ENCODE measurements at regions not wholly inside any gene's neighbourhood (a gene's known extent, or its start where the extent isn't known, plus 50 kb on each side); places are given as distances from the start of the nearest gene placed in this dataset.

- TF ChIP-seq CTCF (IDR thresholded peaks at IDR 0.05; ENCODE audit: low read depth, low read length), result no peak
Observed at GRCh38 chr18:40685219-40685618, 1269.8 kb upstream of the PIK3C3 start.

GRCh38 chr18:40678318-40678717 is 1276.7 kb upstream of the PIK3C3 start:
- no peak for DNase-seq (ENCODE audit: low read depth in 2 of 2)
- H3K4me3 ChIP-seq (replicated peaks in 1 of 2; ENCODE audit: low read depth in 2 of 2, low read length in 2 of 2), result no peak overlapping the region
- TF ChIP-seq CTCF (IDR thresholded peaks at IDR 0.05; ENCODE audit: low read depth, low read length), result no peak

More at GRCh38 chr18:40685219-40685618, 1269.8 kb upstream of the PIK3C3 start:
- DNase-seq (ENCODE audit: low read depth in 2 of 2), result peak in 1 of 2 donors; percentile 42
- H3K4me3 ChIP-seq (replicated peaks in 1 of 2; ENCODE audit: low read depth in 2 of 2, low read length in 2 of 2), result no peak overlapping the region

DNA sequence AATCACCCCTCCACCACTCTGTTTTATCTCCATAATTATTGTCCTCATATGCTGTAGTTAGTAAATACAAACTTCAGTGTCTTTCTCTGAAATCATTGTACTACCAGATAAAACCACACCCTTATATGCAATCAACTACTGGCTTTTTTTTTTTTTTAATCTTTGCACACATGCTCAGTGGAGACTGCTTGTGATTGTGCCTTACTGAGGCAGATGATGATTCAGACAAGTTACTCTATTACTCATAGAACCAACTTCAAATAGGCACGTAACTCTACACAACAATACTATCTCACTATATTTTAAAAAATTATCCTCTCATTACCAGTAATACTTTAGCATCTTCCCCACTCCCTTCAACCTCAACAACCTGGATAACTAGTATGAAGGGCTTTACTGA is 1278.4 kb upstream of the PIK3C3 start:
- DNase-seq (ENCODE audit: low read depth in 2 of 2), result peak; percentile 5 to 46
- H3K4me3 ChIP-seq (replicated peaks in 1 of 2; ENCODE audit: low read depth in 2 of 2, low read length in 2 of 2), result no peak overlapping the region
- no peak for TF ChIP-seq CTCF (IDR thresholded peaks at IDR 0.05; ENCODE audit: low read depth, low read length)

DNA sequence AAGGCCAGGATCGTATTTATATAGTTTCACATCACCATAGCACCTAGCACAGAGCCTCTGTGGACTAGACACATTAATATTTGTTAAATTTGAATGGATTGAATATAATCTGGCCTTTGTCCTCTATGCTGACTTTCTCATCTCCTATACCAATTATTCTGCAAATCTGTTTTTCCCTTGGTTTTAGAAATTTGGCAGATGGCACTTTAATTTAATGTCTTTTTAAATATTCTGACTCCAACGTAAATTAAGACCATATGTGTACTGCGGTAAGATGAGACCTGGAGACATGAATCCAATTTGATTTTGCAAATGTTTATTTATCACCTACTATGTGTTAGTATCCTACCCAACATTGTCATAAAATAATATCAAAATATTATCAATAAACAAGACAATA is 1281.9 kb upstream of the PIK3C3 start:
- TF ChIP-seq CTCF (IDR thresholded peaks at IDR 0.05; ENCODE audit: low read depth, low read length), result no peak
- no peak for DNase-seq (ENCODE audit: low read depth in 2 of 2)
- H3K4me3 ChIP-seq (replicated peaks in 1 of 2; ENCODE audit: low read depth in 2 of 2, low read length in 2 of 2), result no peak overlapping the region

GRCh38 chr18:40672590-40672989 is 1282.4 kb upstream of the PIK3C3 start:
- H3K4me3 ChIP-seq (replicated peaks in 1 of 2; ENCODE audit: low read depth in 2 of 2, low read length in 2 of 2), result no peak overlapping the region
- DNase-seq (ENCODE audit: low read depth in 2 of 2), result no peak
- TF ChIP-seq CTCF (IDR thresholded peaks at IDR 0.05; ENCODE audit: low read depth, low read length), result no peak

- no peak overlapping the region for H3K4me3 ChIP-seq (replicated peaks in 1 of 2; ENCODE audit: low read depth in 2 of 2, low read length in 2 of 2)
Observed at GRCh38 chr18:40670668-40671375, 1284.2 kb upstream of the PIK3C3 start.

More at GRCh38 chr18:40670668-40671375, 1284.2 kb upstream of the PIK3C3 start:
- DNase-seq (ENCODE audit: low read depth in 2 of 2), result no peak
- no peak for TF ChIP-seq CTCF (IDR thresholded peaks at IDR 0.05; ENCODE audit: low read depth, low read length)
